Thoracic aorta (tissue), 2 donors: ENCODE measurements at regions not wholly inside any gene's neighbourhood (a gene's known extent, or its start where the extent isn't known, plus 50 kb on each side); places are given as distances from the start of the nearest gene placed in this dataset.

Experiments used
- ATAC-seq: fragments of 150-250 bp; one replicate; pipeline ENCODE4 v1.8.0; 2017; ENCODE audit warnings: low read depth; ENCODE audit not compliant: insufficient number of reproducible peaks, low FRiP score
- DNase-seq: peaks from one replicate; pipeline ENCODE4 v3.0.0-alpha.2; 2020; ENCODE audit warnings: low spot score
- H3K27ac ChIP-seq, 2 donors: fragments of 200-600 bp; sonication (generic); 1 replicate in 1 of 2; 2 replicates in 1 of 2; pipeline ENCODE4 v1.5.1; 2016; ENCODE audit warnings: mild to moderate bottlenecking in 2 of 2, moderate library complexity in 2 of 2
- H3K27me3 ChIP-seq: fragments of 200-600 bp; sonication (generic); replicated peaks from 2 replicates; pipeline ENCODE4 v1.6.0; 2016; ENCODE audit warnings: mild to moderate bottlenecking; ENCODE audit not compliant: insufficient read depth
- H3K36me3 ChIP-seq: fragments of 200-600 bp; sonication (generic); one replicate; pipeline ENCODE4 v1.5.1; 2016
- H3K4me1 ChIP-seq, 2 donors: fragments of 200-600 bp; sonication (generic); 1 replicate in 1 of 2; 2 replicates in 1 of 2; pipeline versions ENCODE4 v1.5.1 to v1.6.0; 2016; ENCODE audit warnings: low read depth in 2 of 2, mild to moderate bottlenecking in 1 of 2; ENCODE audit not compliant: control insufficient read depth in 1 of 2
- H3K4me3 ChIP-seq: fragments of 200-600 bp; sonication (generic); 2 replicates; pipeline ENCODE4 v1.5.1; 2016; ENCODE audit warnings: mild to moderate bottlenecking
- H3K9me3 ChIP-seq: fragments of 200-600 bp; sonication (generic); 2 replicates; pipeline ENCODE4 v1.5.1; 2016
- CTCF ChIP-seq: fragments of 200-600 bp; sonication (generic); IDR thresholded peaks from one replicate; pipeline ENCODE4 v1.5.1; 2019; ENCODE audit warnings: antibody characterized with exemption

GRCh38 chr1:221840511-221841243, 98.8 kb upstream of the DUSP10 start:
- H3K27ac ChIP-seq = no peak overlapping the region
- H3K4me3 ChIP-seq = no peak overlapping the region
- no peaks in the 10 kb centered on the region for H3K9me3 ChIP-seq
- H3K27me3 ChIP-seq = no peaks in the 10 kb centered on the region
- DNase-seq = no peak
- no peaks in the 10 kb centered on the region for H3K36me3 ChIP-seq
- TF ChIP-seq CTCF = no peak
- no peaks in the 10 kb centered on the region for H3K4me1 ChIP-seq
- ATAC-seq = no peak

GRCh38 chr1:221839782-221840395, 98.0 kb upstream of the DUSP10 start:
- no peak for TF ChIP-seq CTCF
- H3K36me3 ChIP-seq = no peaks in the 10 kb centered on the region
- no peaks in the 10 kb centered on the region for H3K27me3 ChIP-seq
- no peak overlapping the region for H3K27ac ChIP-seq
- DNase-seq (no peak), ATAC-seq (peak; percentile 62)
- H3K9me3 ChIP-seq = no peaks in the 10 kb centered on the region
- H3K4me3 ChIP-seq = no peak overlapping the region
- H3K4me1 ChIP-seq = no peaks in the 10 kb centered on the region

- H3K4me1 ChIP-seq = no peaks in the 10 kb centered on the region
- ATAC-seq (no peak), DNase-seq (no peak)
- H3K36me3 ChIP-seq = no peaks in the 10 kb centered on the region
- H3K4me3 ChIP-seq = no peak overlapping the region
- no peak overlapping the region for H3K27ac ChIP-seq
- no peaks in the 10 kb centered on the region for H3K27me3 ChIP-seq
- TF ChIP-seq CTCF = no peak
- no peaks in the 10 kb centered on the region for H3K9me3 ChIP-seq
Observed at GRCh38 chr1:221839321-221839720, 97.4 kb upstream of the DUSP10 start.

GRCh38 chr1:221837896-221838295, 96.0 kb upstream of the DUSP10 start:
- DNase-seq (no peak), ATAC-seq (no peak)
- Histone ChIP-seq H3K4me1 (no peaks in the 10 kb centered on the region), H3K36me3 (no peaks in the 10 kb centered on the region), H3K27me3 (no peaks in the 10 kb centered on the region), H3K27ac (no peak overlapping the region), H3K4me3 (no peak overlapping the region), H3K9me3 (no peaks in the 10 kb centered on the region)
- no peak for TF ChIP-seq CTCF

- ATAC-seq = no peak
- no peak for DNase-seq
Observed at GRCh38 chr1:221834698-221835513, 93.0 kb upstream of the DUSP10 start.

More at GRCh38 chr1:221834698-221835513, 93.0 kb upstream of the DUSP10 start:
- Histone ChIP-seq H3K36me3 (no peaks in the 10 kb centered on the region), H3K4me1 (no peaks in the 10 kb centered on the region), H3K27me3 (no peaks in the 10 kb centered on the region), H3K9me3 (no peaks in the 10 kb centered on the region), H3K4me3 (no peak overlapping the region), H3K27ac (no peak overlapping the region)
- TF ChIP-seq CTCF = no peak
